Activated CD4-positive, alpha-beta T cell treated with anti-CD3 and anti-CD28 coated beads for 36 hours (primary cell): ENCODE measurements at regions not wholly inside any gene's neighbourhood (a gene's known extent, or its start where the extent isn't known, plus 50 kb on each side); places are given as distances from the start of the nearest gene placed in this dataset.
"Not testable (repeated sequence)": the region's sequence is repeated elsewhere in the genome, so short reads cannot be mapped to it uniquely, and the experiment has no call there.

Source experiments
- ATAC-seq: fragments of 200-7000 bp; cut with Tn5 transposase; one replicate; pipeline ENCODE4 v1.10.0; 2021; ENCODE audit warnings: mild to moderate bottlenecking, moderate library complexity
- CTCF ChIA-PET: fragments of 350-600 bp; sonication (Branson Sonifier 250); formaldehyde crosslinking; loops from one replicate; lab custom pipeline; 2021; ENCODE audit warnings: antibody characterized with exemption; lab: Charles Lee
- POLR2A ChIA-PET: fragments of 350-600 bp; sonication (Branson Sonifier 250); formaldehyde crosslinking; loops from one replicate; lab custom pipeline; 2021; ENCODE audit warnings: antibody characterized with exemption, inconsistent platforms; lab: Charles Lee
- DNase-seq: peaks from one replicate; pipeline ENCODE4 v3.0.0-alpha.2; 2020
- H3K27ac Mint-ChIP-seq: one replicate; pipeline ENCODE4 v1.8.0; 2021; ENCODE audit warnings: mixed read lengths
- H3K27me3 Mint-ChIP-seq: one replicate; pipeline ENCODE4 v1.8.0; 2021; ENCODE audit warnings: mixed read lengths
- H3K36me3 Mint-ChIP-seq: one replicate; pipeline ENCODE4 v1.8.0; 2021; ENCODE audit warnings: low read depth, mixed read lengths
- H3K4me1 Mint-ChIP-seq: one replicate; pipeline ENCODE4 v1.8.0; 2021; ENCODE audit warnings: mixed read lengths
- H3K4me3 Mint-ChIP-seq: one replicate; pipeline ENCODE4 v1.8.0; 2021; ENCODE audit warnings: mild to moderate bottlenecking, moderate library complexity, mixed read lengths
- H3K9me3 Mint-ChIP-seq: one replicate; pipeline ENCODE4 v1.8.0; 2021; ENCODE audit warnings: low read depth, mixed read lengths
- intact Hi-C, 2 experiments: fragments of 100-400 bp; cut with DNase I in 1 of 2; cut with micrococcal nuclease in 1 of 2; formaldehyde crosslinking; loops; one replicate each; pipeline versions ENCODE4 v1.14.2 to v1.15.1; 2022 to 2024; cut with DNase I, micrococcal nuclease

- Mint-ChIP-seq H3K27ac (no peak overlapping the region), H3K4me3 (no peak overlapping the region), H3K9me3 (peaks cover 5% of the 10 kb centered on the region), H3K27me3 (peaks cover 19% of the 10 kb centered on the region), H3K4me1 (no peaks in the 10 kb centered on the region), H3K36me3 (no peaks in the 10 kb centered on the region)
- CTCF ChIA-PET = no interaction called here
- ATAC-seq = no peak
- DNase-seq = no peak
- intact Hi-C loops = no loop called here
- POLR2A ChIA-PET = no interaction called here
Measured at GRCh38 chr15:38796589-38796988, 232.0 kb upstream of the RASGRP1 start.

GRCh38 chr15:38797506-38797905 is 232.9 kb upstream of the RASGRP1 start:
- CTCF ChIA-PET, H3K36me3 Mint-ChIP-seq, POLR2A ChIA-PET, H3K9me3 Mint-ChIP-seq, DNase-seq, intact Hi-C loops, H3K4me3 Mint-ChIP-seq, H3K4me1 Mint-ChIP-seq, H3K27ac Mint-ChIP-seq, ATAC-seq: not testable (repeated sequence)
- peaks cover 26% of the 10 kb centered on the region for H3K27me3 Mint-ChIP-seq

- POLR2A ChIA-PET, H3K27ac Mint-ChIP-seq: not testable (repeated sequence)
Measured at GRCh38 chr15:38799202-38799601, 234.6 kb upstream of the RASGRP1 start.

GRCh38 chr15:38809621-38810020 is 245.0 kb upstream of the RASGRP1 start:
- Mint-ChIP-seq H3K4me3 (no peak overlapping the region), H3K27ac (no peak overlapping the region), H3K36me3 (no peaks in the 10 kb centered on the region), H3K9me3 (no peaks in the 10 kb centered on the region), H3K27me3 (peaks cover 4% of the 10 kb centered on the region), H3K4me1 (no peaks in the 10 kb centered on the region)
- DNase-seq (no peak), ATAC-seq (no peak)
- CTCF ChIA-PET = interaction anchor here (1.3 kb wide), 1 partner anchor 7 kb away, joined by 4 read pairs; no protein-coding TSS in a partner anchor
- POLR2A ChIA-PET = no interaction called here
- intact Hi-C loops = loop anchor here in 1 of 2 experiments (10.0 kb wide), 1 partner anchor 945 kb away; no protein-coding TSS in a partner anchor

More at GRCh38 chr15:38799202-38799601, 234.6 kb upstream of the RASGRP1 start:
- H3K27me3 Mint-ChIP-seq = peaks cover 27% of the 10 kb centered on the region
- H3K9me3 Mint-ChIP-seq, ATAC-seq, H3K4me3 Mint-ChIP-seq, DNase-seq, intact Hi-C loops, H3K4me1 Mint-ChIP-seq, CTCF ChIA-PET, H3K36me3 Mint-ChIP-seq: not testable (repeated sequence)

- H3K9me3 Mint-ChIP-seq = no peaks in the 10 kb centered on the region
- no peak overlapping the region for H3K27ac Mint-ChIP-seq
- H3K27me3 Mint-ChIP-seq = peaks cover 4% of the 10 kb centered on the region
- ATAC-seq (no peak), DNase-seq (no peak)
- POLR2A ChIA-PET = no interaction called here
- H3K36me3 Mint-ChIP-seq = no peaks in the 10 kb centered on the region
- intact Hi-C loops = loop anchor here in 1 of 2 experiments (10.0 kb wide), 1 partner anchor 944 kb away; no protein-coding TSS in a partner anchor
- H3K4me1 Mint-ChIP-seq = no peaks in the 10 kb centered on the region
- CTCF ChIA-PET = interaction anchor here (0.8 kb wide), 1 partner anchor 750 kb away, joined by 3 read pairs; no protein-coding TSS in a partner anchor
- no peak overlapping the region for H3K4me3 Mint-ChIP-seq
Measured at GRCh38 chr15:38810686-38811085, 246.1 kb upstream of the RASGRP1 start.

- ATAC-seq, H3K36me3 Mint-ChIP-seq, H3K4me1 Mint-ChIP-seq, H3K27ac Mint-ChIP-seq, DNase-seq, H3K4me3 Mint-ChIP-seq, H3K9me3 Mint-ChIP-seq, POLR2A ChIA-PET: not testable (repeated sequence)
- peaks cover 10% of the 10 kb centered on the region for H3K27me3 Mint-ChIP-seq
- intact Hi-C loops = loop anchor here in 1 of 2 experiments (10.0 kb wide), 1 partner anchor 941 kb away; no protein-coding TSS in a partner anchor
- CTCF ChIA-PET = interaction anchor here (0.9 to 1.0 kb wide), 2 partner anchors 11 to 14 kb away, joined by 3 read pairs; no protein-coding TSS in a partner anchor
Measured at GRCh38 chr15:38814254-38814653, 249.6 kb upstream of the RASGRP1 start.

GRCh38 chr15:38814891-38815290 is 250.3 kb upstream of the RASGRP1 start:
- peaks cover 10% of the 10 kb centered on the region for H3K27me3 Mint-ChIP-seq
- H3K4me1 Mint-ChIP-seq = peaks cover 5% of the 10 kb centered on the region
- ATAC-seq (no peak), DNase-seq (no peak)
- intact Hi-C loops = loop anchor here (5.0 to 10.0 kb wide), 3 partner anchors 108 to 940 kb away; partner anchors contain the start of gene THBS1 (in 1 of the 2)
- H3K9me3 Mint-ChIP-seq = no peaks in the 10 kb centered on the region
- ChIA-PET CTCF (interaction anchor here (0.7 to 1.0 kb wide), 3 partner anchors 9 to 14 kb away, joined by 3 to 4 read pairs (median 3); no protein-coding TSS in a partner anchor), POLR2A (no interaction called here)
- H3K27ac Mint-ChIP-seq = no peak overlapping the region
- no peaks in the 10 kb centered on the region for H3K36me3 Mint-ChIP-seq
- no peak overlapping the region for H3K4me3 Mint-ChIP-seq

- DNase-seq (peak; percentile 90), ATAC-seq (peak; percentile 96)
- Mint-ChIP-seq H3K27me3 (peaks cover 8% of the 10 kb centered on the region), H3K4me1 (peaks cover 5% of the 10 kb centered on the region), H3K27ac (no peak overlapping the region), H3K36me3 (no peaks in the 10 kb centered on the region), H3K4me3 (no peak overlapping the region), H3K9me3 (no peaks in the 10 kb centered on the region)
- POLR2A ChIA-PET = no interaction called here
- intact Hi-C loops = loop anchor here (1.0 to 10.0 kb wide), 5 partner anchors 39 to 937 kb away; partner anchors contain the start of gene THBS1 (in 1 of the 2)
- CTCF ChIA-PET = interaction anchor here (0.7 to 1.9 kb wide), 8 partner anchors 9 to 939 kb away, joined by 3 to 11 read pairs (median 4); no protein-coding TSS in a partner anchor
Measured at GRCh38 chr15:38817427-38818156, 253.0 kb upstream of the RASGRP1 start.

GRCh38 chr15:38818157-38818790 is 253.7 kb upstream of the RASGRP1 start:
- Mint-ChIP-seq H3K9me3 (no peaks in the 10 kb centered on the region), H3K27ac (no peak overlapping the region), H3K4me1 (peaks cover 5% of the 10 kb centered on the region), H3K36me3 (no peaks in the 10 kb centered on the region), H3K27me3 (peaks cover 6% of the 10 kb centered on the region), H3K4me3 (no peak overlapping the region)
- ChIA-PET CTCF (interaction anchor here (1.1 kb wide), 1 partner anchor 378 kb away, joined by 4 read pairs; no protein-coding TSS in a partner anchor), POLR2A (no interaction called here)
- intact Hi-C loops = loop anchor here (5.0 to 10.0 kb wide), 3 partner anchors 111 to 937 kb away; partner anchors contain the start of gene THBS1 (in 1 of the 2)
- DNase-seq (no peak), ATAC-seq (no peak)

GRCh38 chr15:38819387-38819950 is 254.9 kb upstream of the RASGRP1 start:
- Mint-ChIP-seq H3K27me3 (peaks cover 6% of the 10 kb centered on the region), H3K9me3 (no peaks in the 10 kb centered on the region), H3K36me3 (no peaks in the 10 kb centered on the region), H3K4me3 (no peak overlapping the region), H3K27ac (no peak overlapping the region), H3K4me1 (peaks cover 5% of the 10 kb centered on the region)
- intact Hi-C loops = loop anchor here (5.0 to 10.0 kb wide), 3 partner anchors 112 to 935 kb away; partner anchors contain the start of gene THBS1 (in 1 of the 2)
- no peak for DNase-seq
- ChIA-PET POLR2A (interaction anchor here (0.6 kb wide), 1 partner anchor 938 kb away, joined by 4 read pairs; no protein-coding TSS in a partner anchor), CTCF (interaction anchor here (1.4 to 1.6 kb wide), 2 partner anchors 380 to 762 kb away, joined by 4 to 5 read pairs; partner anchors contain the start of gene THBS1)
- ATAC-seq = no peak

GRCh38 chr15:38823263-38823662 is 258.6 kb upstream of the RASGRP1 start:
- H3K27me3 Mint-ChIP-seq = peaks cover 2% of the 10 kb centered on the region
- no peaks in the 10 kb centered on the region for H3K36me3 Mint-ChIP-seq
- DNase-seq (no peak), ATAC-seq (no peak)
- POLR2A ChIA-PET = no interaction called here
- H3K9me3 Mint-ChIP-seq = no peaks in the 10 kb centered on the region
- CTCF ChIA-PET = interaction anchor here (0.6 kb wide), 1 partner anchor 488 kb away, joined by 3 read pairs; no protein-coding TSS in a partner anchor
- H3K4me3 Mint-ChIP-seq = no peak overlapping the region
- no peaks in the 10 kb centered on the region for H3K4me1 Mint-ChIP-seq
- no peak overlapping the region for H3K27ac Mint-ChIP-seq
- intact Hi-C loops = no loop called here
